ENCODE measurements at regions not wholly inside any gene's neighbourhood (a gene's known extent, or its start where the extent isn't known, plus 50 kb on each side); places are given as distances from the start of the nearest gene placed in this dataset.

GRCh38 chr4:34039766-34040165, 2204.5 kb downstream of the ARAP2 start:
- no peaks in the 10 kb centered on the region for H3K27me3 ChIP-seq
- no peak for ATAC-seq
- no peak for DNase-seq
- no peak for TF ChIP-seq CTCF (IDR thresholded peaks at IDR 0.05)
- no peak for TF ChIP-seq POLR2A (IDR thresholded peaks at IDR 0.05)
- intact Hi-C loops (cut with DNase I), result no loop called here
- no peak overlapping the region for H3K27ac ChIP-seq
- WGBS (ENCODE audit: insufficient coverage, low coverage, low lambda C conversion rate, missing lambda C conversion rate), result 84% methylated on average over 14 of the region's 14 CpGs
- H3K36me3 ChIP-seq, result no peaks in the 10 kb centered on the region
- H3K4me1 ChIP-seq, result no peaks in the 10 kb centered on the region
- H3K9me3 ChIP-seq, result no peaks in the 10 kb centered on the region
- H3K4me3 ChIP-seq, result no peak overlapping the region

- no peaks in the 10 kb centered on the region for H3K4me1 ChIP-seq
- no peak for DNase-seq
- 65% methylated on average over 1 of the region's 1 CpG for WGBS (ENCODE audit: insufficient coverage, low coverage, low lambda C conversion rate, missing lambda C conversion rate)
Measured at GRCh38 chr4:34043131-34043530, 2201.2 kb downstream of the ARAP2 start.

GRCh38 chr4:34046580-34046979, 2197.7 kb downstream of the ARAP2 start:
- TF ChIP-seq CTCF (IDR thresholded peaks at IDR 0.05) (no peak), POLR2A (IDR thresholded peaks at IDR 0.05) (no peak)
- Histone ChIP-seq H3K4me3 (no peak overlapping the region), H3K4me1 (no peaks in the 10 kb centered on the region), H3K9me3 (no peaks in the 10 kb centered on the region), H3K36me3 (no peaks in the 10 kb centered on the region), H3K27ac (no peak overlapping the region), H3K27me3 (no peaks in the 10 kb centered on the region)
- ATAC-seq (peak in 2 of 4 donors; percentile 43 to 70), DNase-seq (no peak)
- WGBS (ENCODE audit: insufficient coverage, low coverage, low lambda C conversion rate, missing lambda C conversion rate), result 100% methylated on average over 1 of the region's 1 CpG
- intact Hi-C loops (cut with DNase I), result no loop called here

More at GRCh38 chr4:34043131-34043530, 2201.2 kb downstream of the ARAP2 start:
- no peaks in the 10 kb centered on the region for H3K9me3 ChIP-seq
- no peaks in the 10 kb centered on the region for H3K27me3 ChIP-seq
- TF ChIP-seq CTCF (IDR thresholded peaks at IDR 0.05), result no peak
- no peak for TF ChIP-seq POLR2A (IDR thresholded peaks at IDR 0.05)
- intact Hi-C loops (cut with DNase I), result no loop called here
- no peak overlapping the region for H3K27ac ChIP-seq
- no peak for ATAC-seq
- H3K4me3 ChIP-seq, result no peak overlapping the region
- H3K36me3 ChIP-seq, result no peaks in the 10 kb centered on the region

GRCh38 chr4:34047363-34047762, 2197.0 kb downstream of the ARAP2 start:
- ATAC-seq (no peak), DNase-seq (no peak)
- intact Hi-C loops (cut with DNase I), result no loop called here
- Histone ChIP-seq H3K9me3 (no peaks in the 10 kb centered on the region), H3K4me1 (no peaks in the 10 kb centered on the region), H3K27ac (no peak overlapping the region), H3K36me3 (no peaks in the 10 kb centered on the region), H3K4me3 (no peak overlapping the region), H3K27me3 (no peaks in the 10 kb centered on the region)
- 43% methylated on average over 3 of the region's 3 CpGs for WGBS (ENCODE audit: insufficient coverage, low coverage, low lambda C conversion rate, missing lambda C conversion rate)
- TF ChIP-seq CTCF (IDR thresholded peaks at IDR 0.05) (no peak), POLR2A (IDR thresholded peaks at IDR 0.05) (no peak)

- H3K4me3 ChIP-seq, result no peak overlapping the region
- H3K9me3 ChIP-seq, result no peaks in the 10 kb centered on the region
- DNase-seq (no peak), ATAC-seq (no peak)
- no peak for TF ChIP-seq POLR2A (IDR thresholded peaks at IDR 0.05)
- TF ChIP-seq CTCF (IDR thresholded peaks at IDR 0.05), result no peak
- H3K36me3 ChIP-seq, result no peaks in the 10 kb centered on the region
- WGBS (ENCODE audit: insufficient coverage, low coverage, low lambda C conversion rate, missing lambda C conversion rate), result 70% methylated on average over 2 of the region's 2 CpGs
- no peak overlapping the region for H3K27ac ChIP-seq
- intact Hi-C loops (cut with DNase I), result no loop called here
- no peaks in the 10 kb centered on the region for H3K4me1 ChIP-seq
- H3K27me3 ChIP-seq, result no peaks in the 10 kb centered on the region
Measured at GRCh38 chr4:34066126-34066525, 2178.2 kb downstream of the ARAP2 start.

All from right lobe of liver (tissue), 6 donors.